HG02870 (cell line): ENCODE measurements at regions not wholly inside any gene's neighbourhood (a gene's known extent, or its start where the extent isn't known, plus 50 kb on each side); places are given as distances from the start of the nearest gene placed in this dataset.
A peak's percentile ranks its signal among the peaks of the same experiment; 100 is the strongest.
"Not testable (repeated sequence)": the region's sequence is repeated elsewhere in the genome, so short reads cannot be mapped to it uniquely, and the experiment has no call there.

Experiments
- ATAC-seq: cut with Tn5 transposase; IDR thresholded peaks from one replicate; pipeline ENCODE4 v1.9.1; 2021; ENCODE audit warnings: mild to moderate bottlenecking, moderate library complexity; ENCODE audit not compliant: unreplicated experiment

- no peak for ATAC-seq
Observed at GRCh38 chr2:226540204-226540994, 259.2 kb downstream of the IRS1 start.

GRCh38 chr2:226536410-226536809, 263.2 kb downstream of the IRS1 start:
- ATAC-seq: no peak

GRCh38 chr2:226532976-226533375, 266.6 kb downstream of the IRS1 start:
- not testable (repeated sequence) for ATAC-seq

- no peak for ATAC-seq
Observed at GRCh38 chr2:226531061-226531810, 268.4 kb downstream of the IRS1 start.

- ATAC-seq: no peak
Observed at GRCh38 chr2:226529556-226529955, 270.1 kb downstream of the IRS1 start.

GRCh38 chr2:226526716-226527115, 272.9 kb downstream of the IRS1 start:
- ATAC-seq: no peak

- no peak for ATAC-seq
Observed at GRCh38 chr2:226524381-226524843, 275.2 kb downstream of the IRS1 start.

GRCh38 chr2:226520723-226521122, 278.9 kb downstream of the IRS1 start:
- no peak for ATAC-seq

GRCh38 chr2:226515344-226516055, 284.1 kb downstream of the IRS1 start:
- no peak for ATAC-seq

GRCh38 chr2:226514895-226515294, 284.7 kb downstream of the IRS1 start:
- no peak for ATAC-seq

GRCh38 chr2:226511311-226511710, 288.3 kb downstream of the IRS1 start:
- no peak for ATAC-seq

GRCh38 chr2:226508683-226509082, 290.9 kb downstream of the IRS1 start:
- no peak for ATAC-seq

GRCh38 chr2:226508005-226508404, 291.6 kb downstream of the IRS1 start:
- ATAC-seq: no peak

GRCh38 chr2:226497146-226497909, 302.3 kb downstream of the IRS1 start:
- no peak for ATAC-seq

GRCh38 chr2:226496273-226496550, 303.4 kb downstream of the IRS1 start:
- ATAC-seq: no peak

GRCh38 chr2:226495466-226496272, 304.0 kb downstream of the IRS1 start:
- ATAC-seq: no peak

- no peak for ATAC-seq
Observed at GRCh38 chr2:226491112-226491511, 308.5 kb downstream of the IRS1 start.

- ATAC-seq: peak; percentile 89
Observed at GRCh38 chr2:226489775-226490541, 309.7 kb downstream of the IRS1 start.

- ATAC-seq: peak; percentile 55
Observed at GRCh38 chr2:226488034-226488433, 311.6 kb downstream of the IRS1 start.
